Neural crest cell (in vitro differentiated cells): ENCODE measurements at regions not wholly inside any gene's neighbourhood (a gene's known extent, or its start where the extent isn't known, plus 50 kb on each side); places are given as distances from the start of the nearest gene placed in this dataset.
A peak's percentile ranks its signal among the peaks of the same experiment; 100 is the strongest.

ENCODE experiments used
- DNase-seq: peaks from one replicate; pipeline ENCODE4 v3.0.0; 2021; ENCODE audit warnings: low read depth, mixed read lengths, low spot score
- H3K27ac Mint-ChIP-seq: one replicate; pipeline ENCODE4 v1.8.0; 2021; ENCODE audit warnings: mild to moderate bottlenecking, mixed read lengths; ENCODE audit not compliant: unreplicated experiment
- H3K27me3 Mint-ChIP-seq: 2 replicates; pipeline ENCODE4 v1.8.0; 2021; ENCODE audit warnings: low read depth, mild to moderate bottlenecking, mixed read lengths
- H3K36me3 Mint-ChIP-seq: 2 replicates; pipeline ENCODE4 v1.8.0; 2021; ENCODE audit warnings: low read depth, mild to moderate bottlenecking, mixed read lengths
- H3K4me1 Mint-ChIP-seq: 2 replicates; pipeline ENCODE4 v1.8.0; 2021; ENCODE audit warnings: mixed read lengths
- H3K4me3 Mint-ChIP-seq: one replicate; pipeline ENCODE4 v1.8.0; 2021; ENCODE audit warnings: mild to moderate bottlenecking, mixed read lengths
- H3K9me3 Mint-ChIP-seq: 2 replicates; pipeline ENCODE4 v1.8.0; 2021; ENCODE audit warnings: mixed read lengths
- CTCF ChIP-seq: fragments of 200-600 bp; sonication (generic); conservative IDR thresholded peaks from 2 replicates; pipeline ENCODE4 v1.5.0; 2021; ENCODE audit warnings: antibody characterized with exemption, mild to moderate bottlenecking

GRCh38 chr1:219560856-219561255, 52.0 kb downstream of the ZC3H11B start:
- H3K9me3 Mint-ChIP-seq = peaks cover 2% of the 10 kb centered on the region
- H3K4me1 Mint-ChIP-seq = peaks cover 18% of the 10 kb centered on the region
- DNase-seq = no peak
- no peak overlapping the region for H3K27ac Mint-ChIP-seq
- no peak for TF ChIP-seq CTCF
- H3K4me3 Mint-ChIP-seq = no peak overlapping the region
- H3K36me3 Mint-ChIP-seq = no peaks in the 10 kb centered on the region
- H3K27me3 Mint-ChIP-seq = no peaks in the 10 kb centered on the region

GRCh38 chr1:219559899-219560298, 53.0 kb downstream of the ZC3H11B start:
- no peak overlapping the region for H3K4me3 Mint-ChIP-seq
- H3K27me3 Mint-ChIP-seq = no peaks in the 10 kb centered on the region
- H3K27ac Mint-ChIP-seq = no peak overlapping the region
- no peak for TF ChIP-seq CTCF
- H3K36me3 Mint-ChIP-seq = no peaks in the 10 kb centered on the region
- DNase-seq = no peak
- H3K9me3 Mint-ChIP-seq = peaks cover 2% of the 10 kb centered on the region
- peaks cover 28% of the 10 kb centered on the region for H3K4me1 Mint-ChIP-seq

- H3K9me3 Mint-ChIP-seq = no peaks in the 10 kb centered on the region
- peaks cover 23% of the 10 kb centered on the region for H3K4me1 Mint-ChIP-seq
- no peaks in the 10 kb centered on the region for H3K36me3 Mint-ChIP-seq
- no peak for DNase-seq
- H3K27me3 Mint-ChIP-seq = no peaks in the 10 kb centered on the region
- H3K4me3 Mint-ChIP-seq = peak overlapping the region; percentile 34
- no peak for TF ChIP-seq CTCF
- peak overlapping the region; percentile 8 for H3K27ac Mint-ChIP-seq
These were observed 57.1 kb downstream of the ZC3H11B start for GRCh38 chr1:219555806-219556205.

GRCh38 chr1:219555031-219555692, 57.7 kb downstream of the ZC3H11B start:
- TF ChIP-seq CTCF = no peak
- no peaks in the 10 kb centered on the region for H3K36me3 Mint-ChIP-seq
- H3K9me3 Mint-ChIP-seq = no peaks in the 10 kb centered on the region
- peaks cover 23% of the 10 kb centered on the region for H3K4me1 Mint-ChIP-seq
- no peak overlapping the region for H3K4me3 Mint-ChIP-seq
- no peaks in the 10 kb centered on the region for H3K27me3 Mint-ChIP-seq
- DNase-seq = no peak
- H3K27ac Mint-ChIP-seq = peak overlapping the region; percentile 63

- H3K27ac Mint-ChIP-seq = no peak overlapping the region
- no peak overlapping the region for H3K4me3 Mint-ChIP-seq
- TF ChIP-seq CTCF = no peak
- H3K27me3 Mint-ChIP-seq = no peaks in the 10 kb centered on the region
- no peak for DNase-seq
- H3K4me1 Mint-ChIP-seq = peaks cover 23% of the 10 kb centered on the region
- H3K36me3 Mint-ChIP-seq = no peaks in the 10 kb centered on the region
- no peaks in the 10 kb centered on the region for H3K9me3 Mint-ChIP-seq
These were observed 58.9 kb downstream of the ZC3H11B start for GRCh38 chr1:219553934-219554502.
